SK-N-SH (cell line): ENCODE measurements at regions not wholly inside any gene's neighbourhood (a gene's known extent, or its start where the extent isn't known, plus 50 kb on each side); places are given as distances from the start of the nearest gene placed in this dataset.

ENCODE experiments used
- CTCF ChIP-seq: fragments of 200-600 bp; sonication (generic); IDR thresholded peaks from 2 replicates; pipeline ENCODE4 v1.6.1; 2017; ENCODE audit warnings: antibody characterized with exemption, mild to moderate bottlenecking, moderate library complexity
- EP300 ChIP-seq, 2 experiments: IDR thresholded peaks; 2 replicates each; pipeline versions ENCODE4 v1.4.0 to v1.6.1; 2012; ENCODE audit warnings: borderline replicate concordance in 1 of 2, low read depth in 1 of 2, low read length in 1 of 2
- FOXM1 ChIP-seq: IDR thresholded peaks from 2 replicates; pipeline ENCODE4 v1.4.0; 2012; ENCODE audit warnings: low read depth, mild to moderate bottlenecking
- RAD21 ChIP-seq: IDR thresholded peaks from 2 replicates; pipeline ENCODE4 v1.6.1; 2012; ENCODE audit warnings: mild to moderate bottlenecking, low read length
- TCF12 ChIP-seq: IDR thresholded peaks from 2 replicates; pipeline ENCODE4 v1.4.0; 2012
- YY1 ChIP-seq: IDR thresholded peaks from 2 replicates; pipeline ENCODE4 v1.4.0; 2012; ENCODE audit warnings: low read depth, mild to moderate bottlenecking

- TF ChIP-seq RAD21 (no peak), TCF12 (no peak), CTCF (no peak), FOXM1 (no peak), EP300 (IDR thresholded peaks at IDR 0.05; ENCODE audit: borderline replicate concordance in 1 of 2, low read depth in 1 of 2, low read length in 1 of 2) (no peak), YY1 (no peak)
These were observed 150.6 kb downstream of the TXNL1 start for GRCh38 chr18:56487801-56488200.
